ENCODE measurements at regions not wholly inside any gene's neighbourhood (a gene's known extent, or its start where the extent isn't known, plus 50 kb on each side); places are given as distances from the start of the nearest gene placed in this dataset.

DNA sequence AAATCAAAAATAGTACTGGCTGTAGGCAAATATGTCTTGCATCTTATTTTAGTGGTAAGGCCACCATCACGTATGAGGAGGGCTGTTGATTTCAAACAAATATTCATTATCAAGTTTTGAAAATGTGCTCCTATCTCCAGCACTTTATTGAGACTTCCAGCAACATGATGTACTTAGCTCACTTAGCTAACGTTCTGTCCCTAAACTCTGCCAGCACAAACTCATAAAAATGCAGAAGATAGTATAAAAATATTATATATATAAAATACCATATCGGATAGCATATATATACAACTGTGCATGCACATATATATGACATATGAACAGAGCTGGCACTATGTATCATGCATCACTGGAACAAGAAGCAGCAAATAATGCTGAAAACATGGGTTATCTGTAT lies 762.3 kb downstream of the C6orf118 start:
- no peak for DNase-seq

DNA sequence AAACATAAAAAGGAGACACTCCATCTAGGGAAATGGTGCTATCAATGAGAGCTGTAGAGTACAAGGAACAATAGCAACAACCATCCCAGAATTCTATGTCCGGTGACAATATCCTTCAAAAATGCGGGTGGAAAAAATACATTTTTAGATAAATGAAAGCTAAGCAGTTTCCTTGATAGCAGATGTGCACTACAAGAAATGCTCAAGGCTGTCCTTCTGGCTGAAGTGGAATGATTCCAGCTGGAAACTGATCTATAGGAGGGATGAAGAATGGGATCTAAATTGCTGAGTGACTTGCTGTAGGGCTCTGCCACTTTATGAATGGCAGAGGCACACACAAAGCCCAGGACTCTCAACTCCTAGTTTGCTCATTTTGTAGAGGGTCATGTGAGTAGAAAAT lies 763.1 kb downstream of the C6orf118 start:
- DNase-seq = no peak

DNA sequence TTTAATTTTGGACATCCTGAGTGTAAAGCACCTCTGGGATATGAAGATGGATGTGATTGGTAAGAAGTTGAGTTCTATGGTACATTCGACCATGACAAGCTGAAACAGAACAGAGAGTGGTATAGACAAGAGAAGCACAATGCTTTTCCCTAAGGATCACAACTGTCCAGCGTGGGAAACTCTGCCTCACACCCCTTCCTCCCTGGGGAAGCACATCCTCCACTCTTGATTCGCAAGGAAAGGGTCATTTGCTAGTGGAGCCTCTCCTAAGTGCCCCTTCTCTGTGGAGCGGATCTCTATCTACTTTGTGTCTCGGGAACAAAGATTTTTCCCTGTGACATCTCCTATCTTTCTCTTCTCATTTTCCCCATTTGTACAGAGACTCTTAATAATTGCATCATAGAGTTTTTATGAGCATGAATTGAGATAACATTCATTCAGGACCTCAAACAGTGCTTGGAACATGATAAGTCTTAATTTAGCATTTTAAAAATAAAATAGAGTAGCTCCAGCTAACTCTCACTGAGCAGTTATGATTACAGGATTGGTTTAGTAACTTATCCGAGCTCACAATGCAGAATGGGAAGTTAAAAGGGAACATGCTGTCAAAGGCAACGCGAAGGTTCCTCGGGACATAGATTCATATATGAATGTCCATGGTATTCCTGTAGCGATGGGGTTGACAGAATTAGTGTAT lies 775.2 kb downstream of the C6orf118 start:
- no peak for DNase-seq

- DNase-seq = no peak
These were observed 776.4 kb downstream of the C6orf118 start for GRCh38 chr6:164533045-164533362.

- no peak for DNase-seq
These were observed 777.0 kb downstream of the C6orf118 start for GRCh38 chr6:164532198-164533044.

- no peak for DNase-seq
These were observed 777.7 kb downstream of the C6orf118 start for GRCh38 chr6:164531736-164532135.

GRCh38 chr6:164528539-164528938 lies 780.9 kb downstream of the C6orf118 start:
- DNase-seq = no peak

GRCh38 chr6:164523087-164523654 lies 786.2 kb downstream of the C6orf118 start:
- DNase-seq = no peak

DNA sequence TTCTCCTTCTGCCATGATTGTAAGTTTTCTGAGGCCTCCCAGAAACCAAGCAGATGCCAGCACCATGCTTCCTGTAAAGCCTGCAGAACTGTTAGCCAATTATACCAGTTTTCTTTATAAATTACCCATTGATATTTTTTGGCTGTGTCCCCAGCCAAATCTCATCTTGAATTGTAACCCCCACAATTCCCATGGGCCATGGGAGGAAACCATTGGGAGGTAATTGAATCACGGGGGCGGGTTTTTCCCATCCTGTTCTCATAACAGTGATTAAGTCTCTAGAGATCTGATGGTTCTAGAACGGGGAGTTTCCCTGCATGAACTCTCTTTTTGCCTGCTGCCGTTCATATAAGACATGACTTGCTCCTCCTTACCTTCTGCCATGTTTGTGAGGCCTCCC lies 788.5 kb downstream of the C6orf118 start:
- no peak for DNase-seq

GRCh38 chr6:164507206-164507940 lies 802.0 kb downstream of the C6orf118 start:
- DNase-seq = no peak

- DNase-seq = no peak
These were observed 804.0 kb downstream of the C6orf118 start for GRCh38 chr6:164505425-164505824.

DNA sequence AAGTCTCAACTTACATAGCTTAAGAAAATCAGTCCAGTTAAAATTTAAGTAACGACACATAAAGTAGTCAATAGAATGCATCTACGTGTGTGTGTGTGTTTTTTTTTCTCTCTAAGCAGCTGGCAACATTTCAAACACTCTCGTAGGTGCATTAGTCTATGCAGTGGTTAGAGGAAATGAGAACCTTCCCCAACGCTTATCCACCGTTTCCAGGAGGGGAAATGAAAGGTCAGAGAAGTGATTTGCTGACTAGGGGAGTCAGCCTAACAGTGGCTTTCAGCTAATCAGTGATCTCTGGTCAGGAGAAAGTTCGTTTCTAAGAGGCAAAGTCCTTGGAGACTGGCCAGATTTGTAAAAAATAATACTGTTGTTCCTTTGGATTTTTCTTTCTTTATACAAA lies 806.6 kb downstream of the C6orf118 start:
- DNase-seq = no peak

- no peak for DNase-seq
These were observed 813.4 kb downstream of the C6orf118 start for GRCh38 chr6:164495882-164496495.

DNA sequence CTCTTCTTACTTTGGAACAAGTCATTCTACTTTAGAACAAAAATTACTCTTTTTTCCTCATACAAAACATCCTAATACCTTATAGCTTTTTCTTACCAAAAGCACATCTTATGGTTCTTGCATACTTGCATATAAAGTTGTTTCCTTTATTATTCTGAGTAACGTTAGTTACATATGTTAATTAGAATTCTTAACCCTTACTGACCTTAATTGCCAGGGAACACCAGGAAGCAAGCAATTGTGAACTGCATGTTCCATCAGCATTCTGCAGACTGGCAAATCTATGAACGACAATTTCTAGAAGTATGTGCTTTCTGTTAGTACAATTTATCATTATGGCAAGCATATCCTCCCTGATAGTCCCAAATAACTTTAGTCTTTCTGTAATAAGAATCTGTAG lies 831.0 kb downstream of the C6orf118 start:
- no peak for DNase-seq

- no peak for DNase-seq
These were observed 831.6 kb downstream of the C6orf118 start for GRCh38 chr6:164477790-164478189.

DNA sequence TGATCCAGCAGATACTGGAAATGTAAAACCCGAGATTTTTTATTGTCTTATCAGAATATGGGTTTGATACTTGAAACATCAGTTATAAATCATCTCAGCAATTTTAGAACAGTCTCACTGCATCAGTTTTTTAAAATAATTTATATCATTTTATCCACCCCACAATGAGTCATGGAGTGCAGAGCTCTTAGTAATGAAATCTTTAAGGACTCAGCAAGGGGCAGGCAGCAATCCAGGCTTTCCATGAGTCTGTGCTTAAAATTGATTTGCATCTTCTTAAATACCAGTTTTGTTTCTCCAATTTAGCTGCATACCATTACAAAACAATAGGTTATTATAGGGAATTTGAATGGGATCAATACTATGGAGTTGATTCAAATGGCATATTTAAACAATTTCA lies 832.3 kb downstream of the C6orf118 start:
- no peak for DNase-seq

- DNase-seq = no peak
These were observed 840.0 kb downstream of the C6orf118 start for GRCh38 chr6:164469276-164469949.

GRCh38 chr6:164455835-164456234 lies 853.6 kb downstream of the C6orf118 start:
- DNase-seq = no peak

- no peak for DNase-seq
These were observed 855.6 kb downstream of the C6orf118 start for GRCh38 chr6:164453835-164454234.

DNA sequence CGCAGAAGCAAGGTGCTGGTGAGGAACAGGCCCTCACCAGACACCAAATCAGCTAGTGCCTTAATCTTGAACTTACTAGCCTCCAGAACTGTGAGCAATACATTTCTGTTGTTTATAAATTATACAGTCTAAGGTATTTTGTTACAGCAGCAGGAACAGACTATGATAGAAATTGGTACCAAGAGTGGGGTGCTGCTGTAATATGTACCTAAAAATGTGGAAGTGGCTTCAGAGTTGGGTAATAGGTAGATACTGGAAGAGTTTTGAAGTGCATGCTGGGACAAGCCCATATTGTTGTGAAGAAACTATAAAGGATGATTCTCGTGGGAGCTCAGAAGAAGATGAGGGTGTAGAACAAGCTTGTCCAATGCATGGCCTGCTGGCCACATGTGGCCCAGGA lies 866.8 kb downstream of the C6orf118 start:
- no peak for DNase-seq

GRCh38 chr6:164439331-164439730 lies 870.1 kb downstream of the C6orf118 start:
- DNase-seq = no peak

- DNase-seq = no peak
These were observed 872.4 kb downstream of the C6orf118 start for GRCh38 chr6:164436976-164437375.
